ENCODE measurements at regions not wholly inside any gene's neighbourhood (a gene's known extent, or its start where the extent isn't known, plus 50 kb on each side); places are given as distances from the start of the nearest gene placed in this dataset.

DNA sequence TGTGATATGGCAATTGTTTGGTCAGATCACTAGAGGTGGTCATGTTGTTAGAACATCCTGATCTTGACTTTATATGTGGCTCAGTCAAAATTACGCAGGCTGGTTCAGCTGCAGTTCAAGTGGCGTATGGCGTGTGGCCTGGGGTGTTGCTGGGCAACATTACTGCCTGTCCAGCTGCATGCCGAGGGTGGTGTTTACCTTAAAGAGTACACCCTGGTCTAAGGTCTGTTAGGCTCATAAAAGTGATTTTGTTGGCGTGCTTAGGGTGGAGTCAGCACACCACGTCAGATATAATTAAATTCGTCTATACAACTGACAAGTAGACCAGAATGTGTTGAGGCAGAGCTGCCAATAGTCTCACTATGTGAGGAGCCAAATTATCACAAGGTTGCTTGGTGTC, 55.6 kb upstream of the NEDD9 start:
- TF ChIP-seq, protein P1, sequence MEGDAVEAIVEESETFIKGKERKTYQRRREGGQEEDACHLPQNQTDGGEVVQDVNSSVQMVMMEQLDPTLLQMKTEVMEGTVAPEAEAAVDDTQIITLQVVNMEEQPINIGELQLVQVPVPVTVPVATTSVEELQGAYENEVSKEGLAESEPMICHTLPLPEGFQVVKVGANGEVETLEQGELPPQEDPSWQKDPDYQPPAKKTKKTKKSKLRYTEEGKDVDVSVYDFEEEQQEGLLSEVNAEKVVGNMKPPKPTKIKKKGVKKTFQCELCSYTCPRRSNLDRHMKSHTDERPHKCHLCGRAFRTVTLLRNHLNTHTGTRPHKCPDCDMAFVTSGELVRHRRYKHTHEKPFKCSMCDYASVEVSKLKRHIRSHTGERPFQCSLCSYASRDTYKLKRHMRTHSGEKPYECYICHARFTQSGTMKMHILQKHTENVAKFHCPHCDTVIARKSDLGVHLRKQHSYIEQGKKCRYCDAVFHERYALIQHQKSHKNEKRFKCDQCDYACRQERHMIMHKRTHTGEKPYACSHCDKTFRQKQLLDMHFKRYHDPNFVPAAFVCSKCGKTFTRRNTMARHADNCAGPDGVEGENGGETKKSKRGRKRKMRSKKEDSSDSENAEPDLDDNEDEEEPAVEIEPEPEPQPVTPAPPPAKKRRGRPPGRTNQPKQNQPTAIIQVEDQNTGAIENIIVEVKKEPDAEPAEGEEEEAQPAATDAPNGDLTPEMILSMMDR (IDR thresholded peaks at IDR 0.05), result no peak
- TF ChIP-seq POLR2A (IDR thresholded peaks at IDR 0.05), result no peak
